GM12874 (cell line): ENCODE measurements at regions not wholly inside any gene's neighbourhood (a gene's known extent, or its start where the extent isn't known, plus 50 kb on each side); places are given as distances from the start of the nearest gene placed in this dataset.

Experiments
- CTCF ChIP-seq: IDR thresholded peaks from 2 replicates; pipeline ENCODE4 v1.5.1; 2011; ENCODE audit warnings: low read depth, mild to moderate bottlenecking, control low read depth, low read length, moderate library complexity; ENCODE audit not compliant: insufficient read depth

GRCh38 chr10:61039868-61040267 lies 95.9 kb upstream of the RHOBTB1 start:
- TF ChIP-seq CTCF = no peak

GRCh38 chr10:61031341-61031740 lies 87.4 kb upstream of the RHOBTB1 start:
- TF ChIP-seq CTCF = no peak

- no peak for TF ChIP-seq CTCF
Measured at GRCh38 chr10:61029411-61029810, 85.4 kb upstream of the RHOBTB1 start.

GRCh38 chr10:61028861-61029361 lies 84.9 kb upstream of the RHOBTB1 start:
- no peak for TF ChIP-seq CTCF

DNA sequence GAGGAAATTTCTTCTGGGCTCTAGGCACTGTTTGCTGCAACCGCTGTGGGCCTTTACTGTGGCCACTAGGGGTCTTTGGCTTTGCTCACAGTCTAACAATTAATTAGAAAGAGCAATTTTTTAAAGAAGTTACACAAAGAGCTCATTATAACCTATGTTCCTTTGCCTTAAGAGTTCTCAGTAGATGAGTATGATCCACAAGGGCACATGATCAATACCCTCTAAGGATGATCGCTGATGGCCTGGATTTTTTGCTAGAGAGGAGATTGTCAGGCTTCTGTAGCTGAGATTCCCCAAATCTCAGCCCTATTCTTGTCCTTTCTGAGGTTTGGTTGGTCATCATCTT lies 80.8 kb upstream of the RHOBTB1 start:
- peak; percentile 58 for TF ChIP-seq CTCF

GRCh38 chr10:61024151-61024855 lies 80.3 kb upstream of the RHOBTB1 start:
- TF ChIP-seq CTCF = no peak

DNA sequence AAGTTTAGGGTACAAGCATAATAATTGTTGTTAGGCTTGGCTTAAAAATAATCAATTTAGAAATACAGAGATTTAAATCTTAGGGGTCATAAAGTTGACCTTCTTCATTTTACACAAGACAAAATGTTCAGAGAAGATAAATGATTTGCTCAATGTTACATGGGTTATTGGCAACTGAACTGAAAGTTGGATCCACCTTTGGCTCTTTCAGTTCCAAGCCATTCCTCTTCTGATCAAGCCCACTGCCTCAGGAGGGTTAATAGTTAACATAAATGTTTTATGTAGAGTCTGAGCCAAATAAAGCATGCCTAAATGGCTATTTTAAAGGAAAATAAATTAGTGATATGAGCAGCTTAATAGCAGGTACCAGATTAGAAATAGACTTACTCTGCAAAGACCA lies 79.1 kb upstream of the RHOBTB1 start:
- no peak for TF ChIP-seq CTCF
